HG02938 (cell line): ENCODE measurements at regions not wholly inside any gene's neighbourhood (a gene's known extent, or its start where the extent isn't known, plus 50 kb on each side); places are given as distances from the start of the nearest gene placed in this dataset.

ENCODE experiments used
- ATAC-seq: cut with Tn5 transposase; IDR thresholded peaks from one replicate; pipeline ENCODE4 v1.9.1; 2021; ENCODE audit warnings: mild to moderate bottlenecking, moderate library complexity; ENCODE audit not compliant: unreplicated experiment

- ATAC-seq: no peak
These were observed 1021.2 kb downstream of the TBC1D22A start for GRCh38 chr22:47783433-47784366.

DNA sequence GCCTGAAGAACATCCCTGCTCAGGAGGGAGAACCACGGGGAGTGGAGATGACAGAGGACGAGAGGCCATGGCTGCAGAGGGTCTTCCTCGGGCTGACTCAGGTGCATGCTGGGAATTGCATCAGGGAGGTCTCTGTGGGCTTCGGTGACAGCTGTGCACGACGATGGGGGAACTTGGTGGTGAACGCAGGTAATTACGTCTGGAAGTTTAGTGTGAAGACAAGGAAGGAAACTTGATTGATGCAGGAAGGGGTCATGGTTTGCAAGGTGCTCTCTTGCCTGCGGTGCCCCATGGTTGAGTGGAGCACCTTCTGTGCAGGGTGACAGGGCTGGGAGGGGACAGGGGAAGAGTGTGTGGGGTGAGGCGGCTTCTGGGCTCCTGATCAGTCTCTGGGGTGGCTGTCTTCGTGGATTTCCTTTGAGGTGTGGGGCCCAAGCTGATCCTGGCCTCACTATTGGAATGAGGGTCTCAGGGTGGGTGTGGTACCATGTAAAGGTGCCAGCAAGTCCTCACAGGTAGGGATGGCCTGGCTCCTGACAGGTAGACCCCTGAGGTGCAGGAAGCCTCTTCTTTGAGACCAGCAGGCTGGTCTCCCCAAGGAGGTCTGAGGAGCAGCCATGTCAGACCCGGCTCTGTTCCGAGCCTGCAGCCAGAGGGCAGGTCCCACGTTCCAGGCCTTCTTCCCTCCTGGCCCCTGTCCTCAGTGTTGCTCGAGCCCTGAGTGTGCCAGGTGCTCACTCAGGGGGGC is 1020.1 kb downstream of the TBC1D22A start:
- ATAC-seq: no peak

DNA sequence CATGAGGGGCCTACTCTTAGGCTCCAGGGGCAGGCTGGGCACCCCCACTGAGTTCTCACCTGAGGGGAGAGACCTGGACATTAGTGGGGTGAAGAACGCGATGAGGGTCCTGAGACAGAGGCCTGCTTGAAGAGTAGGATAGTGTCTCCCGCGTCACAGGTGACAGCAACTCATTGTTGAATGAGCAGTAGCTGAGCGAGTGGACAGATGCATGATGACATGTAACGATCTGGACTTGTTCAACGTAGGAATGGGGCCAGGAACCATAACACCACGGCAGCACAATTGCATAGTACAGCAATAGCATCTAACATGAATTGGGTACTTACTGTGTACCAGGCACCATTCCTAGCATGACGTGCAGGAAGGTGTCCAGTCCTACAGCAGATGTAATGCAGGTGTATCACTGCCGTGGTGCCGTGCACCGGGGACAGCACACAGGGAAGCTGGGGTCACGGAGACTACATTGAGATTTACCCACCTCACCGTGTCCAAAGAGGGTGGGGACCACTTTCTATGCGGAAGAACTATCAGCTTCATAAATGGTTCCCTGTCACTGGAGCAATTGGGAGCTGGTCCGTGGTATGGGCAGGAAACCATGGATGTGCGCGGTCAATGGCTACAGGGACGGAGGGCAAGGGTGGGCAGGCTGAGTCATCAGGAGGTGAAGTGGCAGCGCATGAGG is 1019.1 kb downstream of the TBC1D22A start:
- ATAC-seq: no peak

DNA sequence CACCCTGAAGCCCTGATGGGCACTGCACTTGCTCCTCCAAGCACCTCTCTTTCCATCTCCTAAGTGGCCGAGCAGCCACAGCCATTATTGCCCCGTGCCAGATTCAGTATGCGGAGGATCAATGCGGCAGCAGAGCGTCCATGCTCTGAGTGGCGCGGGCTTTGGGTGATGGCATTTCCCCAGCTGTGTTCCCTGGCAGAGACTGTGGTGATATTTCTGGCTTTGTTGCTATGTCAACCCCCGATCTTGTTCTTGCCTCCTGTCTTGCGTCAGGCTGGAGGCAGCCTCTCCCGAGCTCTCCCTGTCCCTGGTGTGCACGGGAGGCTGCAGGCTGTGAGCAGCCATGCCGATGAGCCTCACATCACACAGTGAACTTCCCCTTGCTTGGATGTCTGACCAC is 1018.6 kb downstream of the TBC1D22A start:
- ATAC-seq: no peak

GRCh38 chr22:47780281-47780875 is 1017.9 kb downstream of the TBC1D22A start:
- ATAC-seq: no peak

DNA sequence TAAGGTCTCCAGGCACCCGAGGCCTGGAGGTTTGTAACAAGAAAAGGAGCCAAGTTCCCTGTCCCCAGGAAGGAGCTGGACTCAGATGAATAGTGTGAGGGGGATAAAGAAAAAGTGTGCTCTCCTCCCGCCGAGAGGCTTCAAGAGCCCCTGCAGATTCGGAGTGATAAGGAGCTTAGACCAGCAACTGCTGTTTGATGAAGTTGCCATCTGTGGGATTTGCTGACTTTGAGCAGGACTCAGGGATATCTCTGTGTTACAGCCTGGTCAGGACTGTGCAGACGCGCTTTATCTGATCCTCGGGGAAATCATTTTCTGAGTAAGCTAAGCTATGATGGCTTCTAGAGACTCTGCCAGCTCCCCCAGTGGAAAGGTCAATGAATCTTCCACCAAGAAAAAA is 1017.0 kb downstream of the TBC1D22A start:
- no peak for ATAC-seq

- ATAC-seq: no peak
These were observed 1015.8 kb downstream of the TBC1D22A start for GRCh38 chr22:47778160-47778658.

DNA sequence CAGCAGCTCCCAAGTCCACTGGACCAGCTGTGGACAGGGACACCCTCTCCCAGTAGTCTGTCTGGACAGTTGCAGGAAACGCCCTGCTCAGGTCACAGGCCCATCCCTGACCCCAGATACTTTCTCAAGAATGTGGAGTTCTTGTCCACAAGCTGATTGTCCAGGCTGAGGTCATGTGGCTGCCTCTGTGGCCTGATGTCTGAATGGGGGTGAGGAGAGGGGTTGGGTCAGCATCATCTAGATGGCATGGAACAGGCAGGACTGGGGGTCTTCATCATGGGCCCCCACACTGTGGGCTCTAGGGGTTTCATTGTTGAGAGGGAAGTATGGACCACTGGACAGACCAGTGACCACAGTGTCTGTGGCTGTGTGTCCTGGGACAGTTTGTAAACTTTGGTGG is 1015.0 kb downstream of the TBC1D22A start:
- ATAC-seq: no peak

DNA sequence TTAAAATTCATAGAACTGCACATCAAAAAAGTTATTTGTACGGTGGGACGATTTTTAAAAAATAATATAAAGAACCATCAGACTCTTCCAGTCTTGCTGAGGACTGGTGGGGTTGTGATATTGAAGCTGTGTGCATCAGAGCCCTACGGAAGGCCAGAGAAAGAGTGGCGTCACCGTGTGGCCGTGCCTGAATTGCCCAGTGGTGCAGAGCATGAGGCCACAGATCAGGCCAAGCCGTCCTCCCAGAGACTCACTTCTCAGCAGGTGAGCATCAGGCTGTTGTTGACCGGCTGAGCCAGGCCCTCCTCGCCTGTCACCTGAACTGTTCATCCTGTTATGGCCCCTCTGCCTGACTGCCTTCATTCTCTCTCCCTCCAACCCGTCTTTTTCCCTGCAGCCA is 1013.9 kb downstream of the TBC1D22A start:
- no peak for ATAC-seq

GRCh38 chr22:47775686-47776085 is 1013.2 kb downstream of the TBC1D22A start:
- ATAC-seq: no peak

DNA sequence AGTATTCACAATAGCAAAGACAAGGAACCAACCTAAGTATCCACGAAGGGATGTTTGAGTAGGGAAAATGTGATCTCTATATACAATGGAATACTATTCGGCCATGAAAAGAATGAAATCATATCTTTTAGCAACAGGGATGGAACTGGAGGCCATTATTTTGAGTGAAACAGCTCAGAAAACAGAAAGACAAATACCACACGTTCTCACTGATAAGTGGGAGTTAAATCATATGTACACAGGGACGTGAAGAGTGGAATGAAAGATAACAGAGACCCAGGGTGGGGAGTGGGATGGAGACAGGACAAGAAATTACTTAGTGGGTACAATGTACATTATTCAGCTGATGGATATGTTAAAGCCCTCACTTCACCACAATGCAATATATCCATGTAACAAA is 1012.7 kb downstream of the TBC1D22A start:
- no peak for ATAC-seq

- ATAC-seq: no peak
These were observed 1011.2 kb downstream of the TBC1D22A start for GRCh38 chr22:47773635-47774034.

DNA sequence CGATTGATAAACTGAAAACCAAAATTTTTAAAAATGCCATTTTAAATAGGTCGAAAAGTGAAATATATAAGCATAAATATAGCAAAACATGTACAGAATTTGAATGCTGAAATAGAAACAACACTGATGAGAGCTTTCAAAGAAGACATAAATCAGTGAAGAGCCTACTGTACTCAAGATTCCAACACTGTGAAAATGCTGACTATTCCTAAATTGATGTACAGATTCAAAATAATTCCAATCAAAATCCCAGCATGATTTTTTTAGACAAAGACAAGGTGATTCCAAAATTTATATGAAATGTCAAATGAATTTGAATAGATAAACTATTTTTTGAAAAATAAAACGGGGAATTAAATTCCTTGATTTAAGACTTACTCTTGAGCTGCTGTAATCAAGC is 1010.4 kb downstream of the TBC1D22A start:
- no peak for ATAC-seq

DNA sequence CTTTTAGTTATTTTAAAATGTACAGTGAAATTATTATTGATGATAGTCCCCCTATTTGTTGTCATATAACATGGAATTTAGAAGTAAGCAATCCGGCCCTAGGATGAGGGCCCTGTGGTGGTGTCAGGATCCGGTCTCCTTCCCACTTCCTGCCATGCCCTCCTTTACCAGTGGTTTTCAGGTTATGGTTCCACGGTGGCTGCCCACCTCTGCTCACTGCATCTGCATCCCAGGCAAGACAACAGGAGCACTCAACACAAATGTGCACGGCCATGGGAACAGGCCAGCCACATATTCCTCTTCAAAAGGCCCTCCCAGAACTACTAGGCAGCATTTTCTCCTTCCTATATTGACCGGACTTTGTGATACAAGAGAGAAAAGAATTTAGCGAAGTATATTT is 1007.2 kb downstream of the TBC1D22A start:
- no peak for ATAC-seq

DNA sequence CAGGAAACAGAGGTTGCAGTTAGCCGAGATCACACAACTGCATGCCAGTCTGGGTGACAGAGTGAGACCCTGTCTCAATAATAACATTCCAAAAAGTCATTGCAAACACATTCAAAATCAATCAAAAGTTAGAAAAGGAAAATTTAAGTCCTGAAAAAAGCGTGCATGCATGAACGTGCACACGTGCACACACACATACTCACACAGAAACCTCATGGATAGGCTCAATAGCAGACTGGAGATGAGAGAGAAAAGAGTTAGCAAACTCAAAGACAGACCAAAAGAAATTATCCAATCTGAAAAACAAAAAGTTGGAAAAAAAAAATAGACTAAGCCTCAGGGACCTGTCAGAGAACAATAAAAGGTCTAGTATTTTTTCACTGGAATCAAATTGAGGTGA is 1005.6 kb downstream of the TBC1D22A start:
- no peak for ATAC-seq

GRCh38 chr22:47767403-47767802 is 1005.0 kb downstream of the TBC1D22A start:
- ATAC-seq: no peak

DNA sequence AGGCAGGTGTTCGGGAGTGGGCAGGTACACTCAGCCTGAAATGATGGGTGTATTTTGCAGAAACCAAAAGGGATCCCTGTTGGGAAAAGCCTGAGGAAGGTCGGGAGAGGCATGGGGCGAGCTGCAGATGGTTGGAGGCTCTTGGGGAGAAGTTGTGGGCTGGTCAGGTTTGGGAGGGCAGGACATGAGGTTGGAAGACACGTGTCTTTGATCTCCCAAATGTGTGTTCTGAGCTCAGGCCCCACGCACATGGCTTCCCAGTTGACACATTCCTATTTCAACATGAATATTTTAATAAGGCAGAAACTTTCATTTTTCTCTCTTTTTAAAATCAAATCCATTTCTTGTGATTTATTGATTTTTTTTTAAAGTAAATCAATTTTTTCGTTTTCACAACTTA is 1003.3 kb downstream of the TBC1D22A start:
- no peak for ATAC-seq

GRCh38 chr22:47762141-47762540 is 999.7 kb downstream of the TBC1D22A start:
- ATAC-seq: no peak

DNA sequence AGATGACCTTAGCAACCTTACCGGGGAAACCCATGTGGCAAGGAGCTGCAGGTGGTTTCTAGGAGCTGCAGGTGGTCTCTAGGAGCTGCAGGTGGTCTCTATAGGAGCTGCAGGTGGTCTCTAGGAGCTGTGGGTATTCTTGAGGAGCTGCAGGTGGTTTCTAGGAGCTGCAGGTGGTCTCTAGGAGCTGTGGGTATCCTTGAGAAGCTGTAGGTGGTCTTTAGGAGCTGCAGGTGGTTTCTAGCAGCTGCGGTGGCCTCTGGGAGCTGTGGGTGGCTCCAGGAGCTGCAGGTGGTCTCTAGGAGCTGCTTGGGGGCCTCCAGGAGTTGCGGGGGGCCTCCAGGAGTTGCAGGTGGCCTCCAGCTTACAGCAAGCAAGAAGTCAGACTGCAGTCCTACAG is 997.5 kb downstream of the TBC1D22A start:
- ATAC-seq: no peak

DNA sequence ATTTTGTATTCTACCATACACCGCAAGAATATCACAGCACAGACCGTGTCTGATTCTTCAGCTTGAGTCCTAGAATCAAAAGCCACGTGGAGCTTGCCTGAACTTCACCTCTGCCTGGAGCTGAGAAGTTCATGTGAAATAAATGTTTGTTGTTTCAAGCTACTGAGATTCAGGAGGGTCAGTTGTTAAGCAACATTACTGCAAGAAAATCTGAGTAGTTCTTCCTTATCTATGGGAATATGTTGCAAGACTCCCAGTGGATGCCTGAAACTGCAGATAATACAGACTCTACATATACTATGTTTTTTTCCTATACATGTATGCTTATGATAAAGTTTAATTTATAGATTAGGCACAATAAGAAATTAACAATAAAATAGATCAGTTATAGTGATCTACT is 995.3 kb downstream of the TBC1D22A start:
- ATAC-seq: no peak

DNA sequence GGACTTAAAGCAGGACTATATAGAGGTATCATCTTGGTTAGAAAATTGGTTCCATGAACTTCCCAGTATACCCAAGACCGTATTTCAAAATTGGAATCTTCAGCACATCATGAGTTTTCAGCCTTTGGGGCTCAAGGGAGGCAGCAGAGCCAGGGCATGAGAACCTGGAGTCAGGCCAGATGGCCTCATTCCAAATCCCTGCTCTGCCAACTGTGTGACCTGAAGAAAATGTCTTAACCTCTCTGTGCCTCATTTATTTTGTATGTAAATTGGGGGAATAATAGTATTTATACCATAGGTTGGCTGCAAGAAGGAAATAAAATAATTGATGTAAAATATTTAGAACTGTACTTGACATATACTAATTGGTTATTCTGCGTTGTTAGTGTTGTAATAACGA is 987.6 kb downstream of the TBC1D22A start:
- no peak for ATAC-seq
